Neuron (in vitro differentiated cells): ENCODE measurements at regions not wholly inside any gene's neighbourhood (a gene's known extent, or its start where the extent isn't known, plus 50 kb on each side); places are given as distances from the start of the nearest gene placed in this dataset.

Experiments
- H2AFZ ChIP-seq: one replicate; pipeline ENCODE4 v1.6.1; 2013; ENCODE audit warnings: low read depth, mild to moderate bottlenecking, inconsistent platforms, low read length, moderate library complexity
- H3K27me3 ChIP-seq: one replicate; pipeline ENCODE4 v1.6.1; 2013; ENCODE audit warnings: low read length; ENCODE audit not compliant: insufficient read depth
- H3K36me3 ChIP-seq: one replicate; pipeline ENCODE4 v1.6.1; 2013; ENCODE audit warnings: low read length; ENCODE audit not compliant: insufficient read depth
- H3K4me1 ChIP-seq: one replicate; pipeline ENCODE4 v1.6.1; 2013; ENCODE audit warnings: low read length; ENCODE audit not compliant: insufficient read depth
- H3K4me3 ChIP-seq: 2 replicates; pipeline ENCODE4 v1.5.1; 2013; ENCODE audit warnings: mild to moderate bottlenecking, low read length, moderate library complexity
- H3K9me3 ChIP-seq: one replicate; pipeline ENCODE4 v1.6.1; 2013; ENCODE audit warnings: low read length

DNA sequence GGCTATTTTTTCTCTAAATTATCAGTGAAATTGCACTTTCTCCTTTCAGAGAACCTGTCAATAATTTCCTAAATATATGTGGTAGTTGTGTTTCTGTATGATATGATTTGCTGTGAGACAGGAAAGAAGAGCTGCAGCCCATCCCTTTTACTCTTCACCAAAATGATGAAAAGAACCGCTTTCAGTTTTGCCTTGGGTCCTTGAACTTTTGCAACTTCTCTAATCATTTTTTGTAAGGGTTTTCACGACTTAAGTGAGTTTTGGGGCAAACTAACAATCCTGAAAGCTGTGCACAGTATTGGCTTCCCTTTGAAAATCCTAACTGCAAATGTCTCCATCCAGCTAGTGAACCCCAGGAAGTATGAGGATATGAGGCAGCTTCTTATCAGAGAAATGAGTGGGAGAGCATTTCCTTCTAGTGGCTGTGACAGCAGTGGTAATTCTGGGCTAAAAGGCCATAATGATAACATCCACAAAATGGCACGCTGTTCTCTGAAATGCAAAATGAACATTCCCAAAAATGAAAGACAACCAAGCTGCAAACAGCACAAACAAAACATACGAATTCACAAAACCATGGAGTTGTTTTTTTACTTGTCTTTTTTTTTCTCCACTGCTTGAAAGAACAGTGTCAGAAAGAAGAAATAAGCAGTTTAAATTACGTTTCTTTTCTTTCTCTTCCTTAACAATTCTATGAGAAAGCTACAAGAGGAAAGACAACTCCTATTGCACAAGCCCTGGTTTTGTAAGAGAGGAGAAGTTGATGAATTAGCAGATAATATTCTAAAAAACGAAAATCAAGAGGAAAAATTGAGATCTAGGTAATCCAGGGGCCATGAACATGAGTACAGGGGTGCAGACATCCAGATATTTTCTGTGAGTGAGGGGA, 1291.6 kb upstream of the ZEB2 start:
- H3K36me3 ChIP-seq: no peaks in the 10 kb centered on the region
- H2AFZ ChIP-seq: peak overlapping the region; percentile 46
- peaks cover 12% of the 10 kb centered on the region for H3K4me1 ChIP-seq
- no peak overlapping the region for H3K4me3 ChIP-seq
- no peaks in the 10 kb centered on the region for H3K9me3 ChIP-seq
- no peaks in the 10 kb centered on the region for H3K27me3 ChIP-seq

- H2AFZ ChIP-seq: no peak overlapping the region
- H3K27me3 ChIP-seq: no peaks in the 10 kb centered on the region
- no peaks in the 10 kb centered on the region for H3K9me3 ChIP-seq
- no peaks in the 10 kb centered on the region for H3K36me3 ChIP-seq
- no peaks in the 10 kb centered on the region for H3K4me1 ChIP-seq
- no peak overlapping the region for H3K4me3 ChIP-seq
Observed at GRCh38 chr2:145807968-145808367, 1288.0 kb upstream of the ZEB2 start.

GRCh38 chr2:145807554-145807953, 1287.6 kb upstream of the ZEB2 start:
- no peaks in the 10 kb centered on the region for H3K9me3 ChIP-seq
- no peak overlapping the region for H2AFZ ChIP-seq
- H3K4me1 ChIP-seq: no peaks in the 10 kb centered on the region
- H3K36me3 ChIP-seq: no peaks in the 10 kb centered on the region
- H3K4me3 ChIP-seq: no peak overlapping the region
- no peaks in the 10 kb centered on the region for H3K27me3 ChIP-seq

- Histone ChIP-seq H3K36me3 (no peaks in the 10 kb centered on the region), H2AFZ (no peak overlapping the region), H3K27me3 (no peaks in the 10 kb centered on the region), H3K9me3 (no peaks in the 10 kb centered on the region), H3K4me1 (no peaks in the 10 kb centered on the region), H3K4me3 (no peak overlapping the region)
Observed at GRCh38 chr2:145806546-145806945, 1286.6 kb upstream of the ZEB2 start.

GRCh38 chr2:145802133-145802532, 1282.2 kb upstream of the ZEB2 start:
- Histone ChIP-seq H3K27me3 (no peaks in the 10 kb centered on the region), H3K4me3 (no peak overlapping the region)

DNA sequence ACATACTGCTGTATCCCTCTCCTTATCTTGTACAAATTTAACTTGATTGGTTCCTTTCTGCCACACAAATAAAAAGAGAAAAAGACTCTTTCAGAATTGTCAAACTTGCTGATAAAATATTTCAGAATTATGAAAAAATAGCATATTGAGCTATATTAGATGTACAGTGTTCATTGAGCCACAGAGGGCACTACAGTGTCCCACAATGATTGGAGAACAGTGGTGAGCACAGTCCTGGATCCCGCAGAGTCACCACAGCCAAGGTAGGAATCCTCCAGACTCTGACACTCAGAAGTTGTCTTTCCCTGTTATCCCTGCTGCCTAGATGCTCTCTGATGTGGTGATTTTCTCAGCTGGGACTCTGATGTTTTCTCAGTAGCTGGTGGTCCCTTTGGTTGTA, 1281.3 kb upstream of the ZEB2 start:
- Histone ChIP-seq H3K9me3 (no peaks in the 10 kb centered on the region), H3K36me3 (no peaks in the 10 kb centered on the region), H2AFZ (no peak overlapping the region), H3K4me3 (no peak overlapping the region), H3K4me1 (no peaks in the 10 kb centered on the region), H3K27me3 (no peaks in the 10 kb centered on the region)

More at GRCh38 chr2:145802133-145802532, 1282.2 kb upstream of the ZEB2 start:
- Histone ChIP-seq H2AFZ (no peak overlapping the region), H3K36me3 (no peaks in the 10 kb centered on the region), H3K4me1 (no peaks in the 10 kb centered on the region), H3K9me3 (no peaks in the 10 kb centered on the region)

- no peaks in the 10 kb centered on the region for H3K36me3 ChIP-seq
- H2AFZ ChIP-seq: no peak overlapping the region
- H3K4me1 ChIP-seq: no peaks in the 10 kb centered on the region
- no peak overlapping the region for H3K4me3 ChIP-seq
- H3K9me3 ChIP-seq: no peaks in the 10 kb centered on the region
- no peaks in the 10 kb centered on the region for H3K27me3 ChIP-seq
Observed at GRCh38 chr2:145800151-145801091, 1280.5 kb upstream of the ZEB2 start.

GRCh38 chr2:145799595-145800108, 1279.7 kb upstream of the ZEB2 start:
- H3K27me3 ChIP-seq: no peaks in the 10 kb centered on the region
- H2AFZ ChIP-seq: no peak overlapping the region
- H3K4me1 ChIP-seq: no peaks in the 10 kb centered on the region
- H3K9me3 ChIP-seq: no peaks in the 10 kb centered on the region
- H3K4me3 ChIP-seq: no peak overlapping the region
- H3K36me3 ChIP-seq: no peaks in the 10 kb centered on the region

DNA sequence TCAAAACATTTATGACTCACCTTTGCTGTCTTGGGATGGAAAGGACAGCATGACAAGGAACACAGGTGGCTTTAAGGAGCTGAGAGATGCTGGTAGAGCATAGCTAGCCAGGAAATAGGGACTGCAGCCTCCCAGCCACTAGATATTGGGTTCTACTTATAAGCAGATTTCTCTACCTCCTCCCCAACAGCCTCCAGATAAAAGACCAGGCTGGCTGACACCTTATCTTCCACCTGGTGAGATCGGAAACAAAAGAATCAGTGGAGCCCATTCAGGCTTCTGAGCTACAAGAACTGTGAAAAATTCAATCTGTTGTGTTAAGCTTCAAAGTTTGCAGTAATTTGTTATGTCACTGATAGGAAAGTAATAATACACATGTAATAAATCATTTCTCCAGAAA, 1278.5 kb upstream of the ZEB2 start:
- H3K4me1 ChIP-seq: no peaks in the 10 kb centered on the region
- H3K9me3 ChIP-seq: no peaks in the 10 kb centered on the region
- H3K27me3 ChIP-seq: no peaks in the 10 kb centered on the region
- H3K36me3 ChIP-seq: no peaks in the 10 kb centered on the region
- H2AFZ ChIP-seq: no peak overlapping the region
- no peak overlapping the region for H3K4me3 ChIP-seq

DNA sequence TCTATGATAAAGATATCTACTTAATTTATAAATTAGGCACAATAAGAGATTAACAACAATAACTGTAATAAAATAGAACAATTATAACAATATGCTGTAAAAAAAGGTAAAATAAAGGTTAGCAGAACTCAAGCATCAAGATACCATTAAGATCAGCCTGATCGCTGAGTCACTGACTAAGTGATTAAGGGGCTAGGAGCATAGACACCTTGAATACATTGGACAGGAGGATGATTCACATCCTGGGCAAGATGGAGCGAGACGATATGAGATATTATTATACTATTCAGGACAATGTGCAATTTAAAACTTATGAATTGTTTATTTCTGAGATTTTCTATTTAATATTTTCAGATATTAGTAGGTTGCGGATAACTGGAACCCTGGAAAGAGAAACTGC, 1277.8 kb upstream of the ZEB2 start:
- Histone ChIP-seq H3K4me3 (no peak overlapping the region), H2AFZ (no peak overlapping the region), H3K4me1 (no peaks in the 10 kb centered on the region), H3K9me3 (no peaks in the 10 kb centered on the region), H3K36me3 (no peaks in the 10 kb centered on the region), H3K27me3 (no peaks in the 10 kb centered on the region)

DNA sequence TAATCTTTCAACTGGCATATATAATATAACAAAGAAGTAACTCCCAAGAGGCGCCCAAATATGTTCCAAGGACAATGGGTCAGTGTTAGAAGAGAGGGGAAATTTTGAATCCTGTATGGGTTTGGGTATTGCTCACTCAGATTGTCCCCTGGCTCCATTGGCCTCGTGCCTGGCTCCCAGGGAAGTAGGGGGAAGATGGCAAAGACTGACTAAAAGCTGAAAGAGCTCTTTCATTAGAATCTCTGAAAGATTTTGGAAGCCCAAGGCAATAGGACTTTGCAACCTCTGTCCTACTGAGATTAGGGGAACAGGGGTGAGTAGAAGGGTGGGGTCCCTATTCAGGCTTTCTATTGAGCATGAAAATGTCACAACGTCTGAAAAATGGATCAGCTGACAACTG, 1272.8 kb upstream of the ZEB2 start:
- Histone ChIP-seq H3K27me3 (no peaks in the 10 kb centered on the region), H3K9me3 (no peaks in the 10 kb centered on the region), H3K4me1 (no peaks in the 10 kb centered on the region), H2AFZ (no peak overlapping the region), H3K4me3 (no peak overlapping the region), H3K36me3 (no peaks in the 10 kb centered on the region)

DNA sequence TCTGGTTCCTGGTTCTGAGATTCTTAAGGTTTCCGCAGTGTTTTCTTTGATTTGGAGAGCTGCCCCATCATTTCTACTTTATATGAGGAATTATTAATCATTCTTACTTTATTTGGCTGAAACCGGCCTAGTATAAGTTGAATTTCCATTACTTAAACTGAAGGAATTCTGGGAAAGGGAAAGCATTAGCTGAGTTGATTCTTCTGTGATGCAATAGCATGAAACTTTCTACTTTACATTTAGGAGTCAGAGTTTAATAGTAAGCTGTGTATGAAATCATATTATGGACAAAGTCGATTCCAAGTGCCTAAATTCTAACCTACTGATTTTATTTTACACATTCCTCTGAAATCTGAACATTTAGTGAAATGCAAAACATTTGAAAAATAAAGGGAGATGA, 1269.7 kb upstream of the ZEB2 start:
- H2AFZ ChIP-seq: no peak overlapping the region
- no peaks in the 10 kb centered on the region for H3K27me3 ChIP-seq
- H3K4me3 ChIP-seq: no peak overlapping the region
- no peaks in the 10 kb centered on the region for H3K9me3 ChIP-seq
- H3K4me1 ChIP-seq: no peaks in the 10 kb centered on the region
- H3K36me3 ChIP-seq: no peaks in the 10 kb centered on the region
